Suppressor macrophage treated with lipopolysaccharide for 4 hours (primary cell): ENCODE measurements at regions not wholly inside any gene's neighbourhood (a gene's known extent, or its start where the extent isn't known, plus 50 kb on each side); places are given as distances from the start of the nearest gene placed in this dataset.
A peak's percentile ranks its signal among the peaks of the same experiment; 100 is the strongest.
"Not testable (repeated sequence)": the region's sequence is repeated elsewhere in the genome, so short reads cannot be mapped to it uniquely, and the experiment has no call there.

ENCODE experiments used
- DNase-seq: peaks from one replicate; pipeline ENCODE4 v3.0.0-alpha.2; 2020

DNA sequence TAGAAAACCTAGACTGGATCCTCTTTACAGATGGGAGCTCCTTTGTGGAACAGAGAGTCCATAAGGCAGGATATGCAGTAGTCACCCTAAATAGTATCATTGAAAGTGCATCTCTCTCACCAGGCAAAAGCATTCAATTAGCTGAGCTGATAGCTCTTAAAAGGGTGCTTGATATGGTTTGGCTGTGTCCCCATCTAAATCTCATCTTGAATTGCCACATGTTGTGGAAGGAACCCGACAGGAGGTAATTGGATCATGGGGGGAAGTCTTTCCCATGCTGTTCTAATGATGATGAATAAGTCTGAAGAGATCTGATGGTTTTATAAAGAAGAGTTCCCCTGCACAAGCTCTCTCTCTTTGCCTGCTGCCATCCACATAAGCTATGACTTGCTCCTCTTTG lies 96.2 kb upstream of the RMP24 start:
- DNase-seq = no peak

DNA sequence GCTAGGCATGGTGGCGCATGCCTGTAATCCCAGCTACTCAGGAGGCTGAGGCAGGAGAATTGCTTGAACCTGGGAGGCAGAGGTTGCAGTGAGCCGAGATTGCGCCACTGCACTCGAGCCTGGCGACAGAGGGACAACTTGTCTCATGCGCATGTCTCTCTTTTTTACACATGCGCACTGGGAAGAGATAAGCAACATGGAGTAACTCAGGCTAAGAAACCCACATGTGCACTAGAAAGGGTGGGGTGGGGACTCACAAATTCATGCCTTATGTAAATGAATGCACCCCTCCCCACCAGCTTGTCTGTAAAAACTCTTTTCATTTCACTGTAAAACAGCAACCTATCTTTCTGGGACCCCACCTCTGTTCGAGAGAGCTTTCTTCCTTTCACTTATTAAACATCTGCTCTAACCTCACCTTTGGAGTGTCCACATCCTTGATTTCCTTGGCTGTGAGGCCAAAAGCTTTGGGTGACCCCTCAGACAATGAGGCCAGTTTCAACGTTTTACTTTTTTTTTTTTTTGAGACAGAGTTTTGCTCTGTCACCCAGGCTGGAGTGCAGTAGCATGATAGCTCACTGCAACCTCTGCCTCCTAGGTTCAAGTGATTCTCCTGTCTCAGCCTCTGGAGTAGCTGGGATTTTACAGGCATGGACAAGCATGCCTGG lies 91.6 kb upstream of the RMP24 start:
- DNase-seq = no peak

GRCh38 chr18:35888329-35888728 lies 84.2 kb upstream of the RMP24 start:
- DNase-seq = no peak

GRCh38 chr18:35889677-35890076 lies 82.8 kb upstream of the RMP24 start:
- DNase-seq = no peak

DNA sequence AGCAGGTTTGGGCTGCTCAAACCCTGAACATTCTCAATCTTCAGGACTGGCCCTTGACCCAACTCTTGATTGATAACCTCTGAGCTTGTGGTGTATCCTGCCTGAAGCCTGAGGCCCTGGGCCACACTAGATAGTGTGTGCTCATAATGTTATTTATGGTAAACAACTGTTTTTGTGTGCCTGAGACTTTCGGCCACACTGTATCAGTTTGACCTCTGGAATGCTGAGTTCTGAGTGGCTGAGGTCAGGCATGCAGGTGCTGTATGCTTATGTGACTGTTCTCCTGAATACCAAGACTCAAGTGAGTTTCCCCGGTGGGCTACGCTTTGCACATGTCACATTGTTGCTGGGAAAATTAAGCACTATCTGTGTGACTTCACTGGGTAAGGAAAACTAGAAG lies 82.2 kb upstream of the RMP24 start:
- no peak for DNase-seq

GRCh38 chr18:35892118-35892517 lies 80.4 kb upstream of the RMP24 start:
- no peak for DNase-seq

DNA sequence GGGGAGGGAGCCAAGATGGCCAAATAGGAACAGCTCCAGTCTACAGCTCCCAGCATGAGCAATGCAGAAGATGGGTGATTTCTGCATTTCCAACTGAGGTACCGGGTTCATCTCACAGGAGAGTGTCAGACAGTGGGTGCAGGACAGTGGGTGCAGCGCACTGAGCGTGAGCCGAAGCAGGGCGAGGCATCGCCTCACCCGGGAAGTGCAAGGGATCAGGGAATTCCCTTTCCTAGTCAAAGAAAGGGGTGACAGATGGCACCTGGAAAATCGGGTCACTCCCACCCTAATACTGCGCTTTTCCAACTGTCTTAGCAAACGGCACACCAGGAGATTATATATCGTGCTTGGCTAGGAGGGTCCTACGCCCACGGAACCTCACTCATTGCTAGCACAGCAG lies 75.0 kb upstream of the RMP24 start:
- DNase-seq = not testable (repeated sequence)

DNA sequence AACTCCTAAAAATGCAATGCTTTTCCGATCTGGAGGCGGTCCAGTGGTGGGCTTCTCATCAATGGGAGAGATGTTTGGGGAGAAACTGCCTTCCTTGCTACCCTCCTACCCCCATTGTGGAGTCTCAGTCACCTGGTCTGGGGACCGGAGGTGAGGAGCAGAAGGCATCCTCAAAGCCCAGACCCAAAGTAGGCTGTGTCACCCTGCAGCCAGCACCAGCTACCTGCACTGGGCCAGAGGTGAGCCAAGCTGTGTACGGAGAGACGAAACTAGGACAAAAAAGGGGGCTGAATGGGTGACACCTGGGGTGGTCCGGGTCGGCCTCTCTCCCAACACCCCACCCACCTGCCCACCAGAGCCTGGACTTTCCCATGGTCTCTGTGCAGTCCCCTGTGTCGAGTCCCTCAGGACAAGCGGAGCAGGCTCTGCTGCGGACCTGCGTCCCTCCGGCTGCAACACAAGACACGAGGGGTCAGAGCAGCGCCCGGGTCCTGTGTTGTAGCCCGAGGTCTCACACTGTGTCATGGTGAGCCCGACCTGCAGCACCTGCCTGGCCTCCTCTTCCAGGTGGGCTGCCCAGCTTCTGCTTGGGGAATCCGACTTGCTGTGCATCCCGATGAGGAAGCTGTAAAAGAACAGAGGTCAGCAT lies 68.0 kb upstream of the RMP24 start:
- DNase-seq = no peak

GRCh38 chr18:35905436-35905835 lies 67.0 kb upstream of the RMP24 start:
- DNase-seq = no peak

GRCh38 chr18:35906291-35906690 lies 66.2 kb upstream of the RMP24 start:
- not testable (repeated sequence) for DNase-seq

DNA sequence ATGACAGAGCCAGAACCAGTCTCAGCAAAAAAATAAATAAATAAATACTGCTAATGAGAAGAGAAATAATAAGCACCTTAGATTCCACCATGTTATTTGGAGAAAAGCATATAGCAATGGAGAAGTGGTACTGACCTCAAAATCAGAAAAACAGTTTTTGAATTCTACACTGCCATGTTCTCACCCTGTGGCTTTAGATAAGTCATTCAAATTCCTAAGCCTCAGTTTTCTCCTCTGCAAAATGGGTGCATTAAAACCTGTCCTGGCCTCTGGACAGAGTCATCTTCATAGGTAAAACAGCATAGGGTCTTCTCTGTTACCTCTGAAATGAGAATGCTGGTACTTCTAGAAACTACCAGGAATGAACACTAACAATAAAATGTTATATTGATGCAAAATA lies 62.2 kb upstream of the RMP24 start:
- no peak for DNase-seq

DNA sequence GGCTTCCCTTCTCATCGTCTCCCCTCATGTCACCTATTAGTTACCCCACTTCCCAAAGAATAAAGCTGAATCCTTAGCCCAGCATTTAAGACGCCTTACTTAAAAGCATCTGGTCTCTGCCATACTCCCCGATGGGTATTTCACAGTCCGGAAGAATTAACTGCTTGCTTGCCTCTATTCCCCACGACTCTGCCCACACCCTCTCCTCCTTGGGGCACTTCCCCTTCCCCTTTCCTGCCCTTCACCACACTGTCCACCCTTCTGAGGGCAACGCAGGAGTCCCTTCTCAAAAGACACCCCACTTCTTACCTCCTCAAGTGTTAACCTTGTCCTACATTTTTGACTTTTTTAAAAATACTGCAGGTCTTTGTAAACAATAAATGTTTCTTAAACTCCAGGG lies 60.1 kb upstream of the RMP24 start:
- DNase-seq = peak; percentile 6

- no peak for DNase-seq
Measured at GRCh38 chr18:35915056-35915455, 57.4 kb upstream of the RMP24 start.

GRCh38 chr18:35917043-35917442 lies 55.4 kb upstream of the RMP24 start:
- DNase-seq = no peak

- DNase-seq = no peak
Measured at GRCh38 chr18:35918564-35918963, 53.9 kb upstream of the RMP24 start.

GRCh38 chr18:35919179-35919578 lies 53.3 kb upstream of the RMP24 start:
- no peak for DNase-seq

DNA sequence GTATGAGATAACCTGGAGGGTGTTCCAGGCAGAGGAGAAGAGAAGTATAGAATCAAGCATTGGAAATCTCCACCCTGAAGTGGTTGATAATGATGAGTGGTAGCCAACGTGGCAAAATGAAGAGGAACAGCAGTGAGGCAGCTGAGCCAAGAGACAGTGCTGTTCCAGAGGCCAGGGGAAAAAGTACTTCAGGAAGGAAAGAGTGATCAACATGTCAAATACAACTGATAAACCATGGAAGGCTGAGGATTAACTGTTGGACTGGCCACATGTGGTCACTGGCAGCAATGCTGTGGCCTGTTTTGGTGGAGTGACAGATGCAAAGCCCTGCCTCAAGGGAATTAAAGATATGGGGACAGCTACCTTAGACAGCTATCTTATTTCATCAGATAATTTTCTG lies 51.9 kb upstream of the RMP24 start:
- no peak for DNase-seq
